Karpas-422 (cell line): ENCODE measurements at regions not wholly inside any gene's neighbourhood (a gene's known extent, or its start where the extent isn't known, plus 50 kb on each side); places are given as distances from the start of the nearest gene placed in this dataset.

Experiments
- DNase-seq: peaks from one replicate; pipeline ENCODE4 v3.0.0-alpha.2; 2015
- H2AFZ ChIP-seq: fragments of 200-600 bp; sonication (generic); 2 replicates; pipeline ENCODE4 v1.6.1; 2014; ENCODE audit warnings: antibody characterized with exemption, low read length, mixed read lengths
- H3K27ac ChIP-seq: fragments of 200-600 bp; sonication (generic); 2 replicates; pipeline ENCODE4 v1.5.1; 2014; ENCODE audit warnings: mild to moderate bottlenecking, low read length, moderate library complexity
- H3K27me3 ChIP-seq: fragments of 200-600 bp; sonication (generic); 2 replicates; pipeline ENCODE4 v1.6.1; 2014; ENCODE audit warnings: low read length, mixed read lengths
- H3K36me3 ChIP-seq: fragments of 200-600 bp; sonication (generic); 2 replicates; pipeline ENCODE4 v1.6.1; 2014; ENCODE audit warnings: low read length, mixed read lengths; ENCODE audit not compliant: insufficient read depth
- H3K4me1 ChIP-seq: fragments of 200-600 bp; sonication (generic); 2 replicates; pipeline ENCODE4 v1.6.1; 2014; ENCODE audit warnings: mild to moderate bottlenecking, low read length, mixed read lengths
- H3K4me2 ChIP-seq: fragments of 200-600 bp; sonication (generic); 2 replicates; pipeline ENCODE4 v1.6.1; 2014; ENCODE audit warnings: low read length, low read depth, mild to moderate bottlenecking; ENCODE audit not compliant: poor library complexity, severe bottlenecking
- H3K4me3 ChIP-seq: fragments of 200-600 bp; sonication (generic); 2 replicates; pipeline ENCODE4 v1.5.1; 2014; ENCODE audit warnings: mild to moderate bottlenecking, antibody characterized with exemption, low read length, mixed read lengths
- H3K79me2 ChIP-seq: fragments of 200-600 bp; sonication (generic); 2 replicates; pipeline ENCODE4 v1.6.1; 2014; ENCODE audit warnings: mild to moderate bottlenecking, low read length, mixed read lengths
- H3K9ac ChIP-seq: fragments of 200-600 bp; sonication (generic); 2 replicates; pipeline ENCODE4 v1.6.0; 2014; ENCODE audit warnings: low read length
- H3K9me2 ChIP-seq: fragments of 200-600 bp; sonication (generic), shearing (Covaris generic); replicated peaks from 2 replicates; pipeline ENCODE4 v1.6.0; 2014; ENCODE audit warnings: mild to moderate bottlenecking, low read length, moderate library complexity; ENCODE audit not compliant: insufficient read depth
- H3K9me3 ChIP-seq: fragments of 300-700, 200-600 bp; sonication (generic); 2 replicates; pipeline ENCODE4 v1.6.1; 2014; ENCODE audit warnings: low read length, mixed read lengths
- H4K20me1 ChIP-seq: fragments of 200-600 bp; sonication (generic); 2 replicates; pipeline ENCODE4 v1.6.1; 2014; ENCODE audit warnings: mild to moderate bottlenecking, antibody characterized with exemption, low read length, low read depth; ENCODE audit not compliant: insufficient read depth

DNA sequence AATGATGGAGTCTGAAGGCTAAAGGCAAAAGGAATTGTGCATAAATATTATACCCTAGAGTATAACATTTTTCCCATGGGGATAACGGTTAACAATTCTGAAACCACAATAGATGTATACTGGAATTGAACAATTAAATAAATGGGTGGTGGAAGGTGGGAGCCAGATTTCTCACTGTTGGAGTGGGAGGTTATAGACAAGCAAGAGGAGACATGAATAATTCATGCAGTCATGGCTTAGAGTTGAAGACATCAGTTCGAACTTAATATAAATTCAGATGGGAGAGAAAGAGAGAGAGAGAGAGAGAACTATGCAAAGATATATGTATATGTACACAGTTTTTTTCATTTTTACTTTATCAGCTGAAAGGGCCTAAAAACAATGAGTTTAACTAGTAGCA lies 523.9 kb downstream of the FOXG1 start:
- no peak for DNase-seq
- H3K9me3 ChIP-seq: peaks cover 71% of the 10 kb centered on the region
- H3K9ac ChIP-seq: no peak overlapping the region
- H3K79me2 ChIP-seq: no peaks in the 10 kb centered on the region
- no peaks in the 10 kb centered on the region for H3K27me3 ChIP-seq
- no peak overlapping the region for H2AFZ ChIP-seq
- no peaks in the 10 kb centered on the region for H3K9me2 ChIP-seq
- H4K20me1 ChIP-seq: no peaks in the 10 kb centered on the region
- no peak overlapping the region for H3K27ac ChIP-seq
- H3K4me3 ChIP-seq: no peak overlapping the region
- H3K36me3 ChIP-seq: no peaks in the 10 kb centered on the region
- no peak overlapping the region for H3K4me2 ChIP-seq
- no peaks in the 10 kb centered on the region for H3K4me1 ChIP-seq

DNA sequence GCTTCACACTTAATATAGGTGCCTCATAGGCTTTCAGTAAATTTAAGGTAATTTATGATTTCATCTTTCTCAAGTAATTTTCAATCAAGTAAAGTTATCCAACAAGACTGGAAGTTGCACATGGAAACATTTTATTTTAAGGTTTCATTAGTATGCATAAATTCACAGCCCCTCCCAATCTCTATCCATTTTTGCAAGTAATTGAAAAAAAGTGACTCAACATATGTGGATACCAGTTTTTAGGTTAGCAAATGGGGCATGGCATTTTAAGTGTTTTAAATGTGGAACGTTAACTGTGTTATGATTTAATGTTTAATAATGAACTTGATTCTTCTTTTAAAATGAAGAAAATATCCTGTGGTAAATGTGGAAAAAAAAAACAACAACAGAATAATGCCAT lies 532.8 kb downstream of the FOXG1 start:
- H3K4me2 ChIP-seq: no peak overlapping the region
- H4K20me1 ChIP-seq: no peaks in the 10 kb centered on the region
- no peaks in the 10 kb centered on the region for H3K79me2 ChIP-seq
- H3K27ac ChIP-seq: no peak overlapping the region
- H3K27me3 ChIP-seq: no peaks in the 10 kb centered on the region
- peaks cover 60% of the 10 kb centered on the region for H3K9me3 ChIP-seq
- H3K4me3 ChIP-seq: no peak overlapping the region
- no peaks in the 10 kb centered on the region for H3K4me1 ChIP-seq
- H3K36me3 ChIP-seq: no peaks in the 10 kb centered on the region
- H3K9me2 ChIP-seq: no peaks in the 10 kb centered on the region
- no peak overlapping the region for H3K9ac ChIP-seq
- DNase-seq: no peak
- H2AFZ ChIP-seq: no peak overlapping the region

DNA sequence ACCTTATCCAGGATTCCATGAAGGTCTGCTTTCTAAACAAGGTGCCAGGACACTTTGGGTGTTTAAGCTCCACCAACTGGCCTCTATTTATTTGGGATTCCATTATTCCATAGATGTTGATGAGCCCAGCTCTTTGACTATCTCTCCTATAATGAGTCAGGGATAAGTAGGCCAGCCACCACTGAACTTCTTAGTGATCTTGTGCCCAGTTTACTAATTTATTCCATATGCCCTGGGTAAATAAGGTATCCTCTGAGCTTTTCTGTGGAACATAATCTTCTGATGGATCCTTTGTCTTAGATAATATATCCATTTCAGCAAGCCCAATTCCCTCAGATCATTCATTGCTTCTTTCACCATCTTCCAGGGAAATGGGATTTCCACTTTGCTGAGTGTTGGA lies 535.0 kb downstream of the FOXG1 start:
- no peaks in the 10 kb centered on the region for H4K20me1 ChIP-seq
- H3K27ac ChIP-seq: no peak overlapping the region
- H3K9ac ChIP-seq: no peak overlapping the region
- DNase-seq: no peak
- no peaks in the 10 kb centered on the region for H3K27me3 ChIP-seq
- H3K36me3 ChIP-seq: no peaks in the 10 kb centered on the region
- H2AFZ ChIP-seq: no peak overlapping the region
- no peak overlapping the region for H3K4me3 ChIP-seq
- H3K4me2 ChIP-seq: no peak overlapping the region
- no peaks in the 10 kb centered on the region for H3K79me2 ChIP-seq
- no peaks in the 10 kb centered on the region for H3K4me1 ChIP-seq
- no peaks in the 10 kb centered on the region for H3K9me2 ChIP-seq
- H3K9me3 ChIP-seq: peaks cover 67% of the 10 kb centered on the region

DNA sequence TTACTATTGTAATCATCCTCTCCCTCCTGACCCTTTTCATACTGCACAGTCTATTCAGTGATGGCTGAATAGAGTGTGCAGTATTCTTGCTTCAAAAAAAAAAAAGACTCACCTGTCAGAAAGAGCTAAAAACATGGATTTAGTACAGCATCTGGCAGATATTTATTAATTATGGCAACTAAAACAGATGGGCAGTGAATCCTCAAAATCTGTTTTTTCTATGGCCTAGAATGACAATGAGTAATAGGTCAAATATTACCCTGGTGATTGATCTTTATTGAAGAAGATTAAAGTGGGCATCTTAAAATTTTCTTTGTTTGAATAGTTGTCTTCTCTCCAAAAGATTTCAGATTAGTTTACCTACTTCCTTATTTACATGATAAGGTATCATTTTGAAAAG lies 543.6 kb downstream of the FOXG1 start:
- Histone ChIP-seq H3K9me3 (peaks cover 72% of the 10 kb centered on the region), H3K4me2 (no peak overlapping the region), H3K9me2 (no peaks in the 10 kb centered on the region), H2AFZ (no peak overlapping the region), H3K27ac (no peak overlapping the region), H3K79me2 (no peaks in the 10 kb centered on the region), H3K4me3 (no peak overlapping the region), H4K20me1 (no peaks in the 10 kb centered on the region), H3K4me1 (no peaks in the 10 kb centered on the region), H3K9ac (no peak overlapping the region), H3K27me3 (no peaks in the 10 kb centered on the region), H3K36me3 (no peaks in the 10 kb centered on the region)
- DNase-seq: no peak

GRCh38 chr14:29310757-29311156 lies 544.2 kb downstream of the FOXG1 start:
- Histone ChIP-seq H3K9ac (no peak overlapping the region), H2AFZ (no peak overlapping the region), H3K4me3 (no peak overlapping the region), H3K4me2 (no peak overlapping the region), H3K4me1 (no peaks in the 10 kb centered on the region), H4K20me1 (no peaks in the 10 kb centered on the region), H3K36me3 (no peaks in the 10 kb centered on the region), H3K27ac (no peak overlapping the region), H3K9me2 (no peaks in the 10 kb centered on the region), H3K27me3 (no peaks in the 10 kb centered on the region), H3K9me3 (peaks cover 74% of the 10 kb centered on the region), H3K79me2 (no peaks in the 10 kb centered on the region)
- no peak for DNase-seq

- DNase-seq: no peak
Observed at GRCh38 chr14:29311983-29312382, 545.4 kb downstream of the FOXG1 start.

DNA sequence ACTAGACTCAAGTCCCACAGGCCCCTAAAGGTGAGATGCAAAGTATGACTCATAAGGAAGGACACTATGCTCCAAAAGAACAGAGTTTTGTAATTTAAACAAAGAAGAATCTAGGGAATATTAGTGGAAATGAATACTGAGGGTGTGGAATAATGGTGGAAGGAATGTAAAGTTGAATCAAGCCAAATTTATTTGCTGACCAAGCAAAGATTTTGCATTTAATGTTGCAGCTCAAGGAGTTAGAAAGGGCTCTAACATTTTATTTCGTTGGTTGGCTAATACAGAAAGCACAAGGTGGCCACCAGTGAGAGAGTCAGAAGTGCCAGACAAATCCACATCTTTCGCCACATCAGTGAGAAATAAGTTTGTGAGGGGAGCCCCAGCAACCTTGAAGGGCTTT lies 550.3 kb downstream of the FOXG1 start:
- Histone ChIP-seq H3K9me3 (peaks cover 76% of the 10 kb centered on the region), H3K9me2 (no peaks in the 10 kb centered on the region), H4K20me1 (no peaks in the 10 kb centered on the region), H3K79me2 (no peaks in the 10 kb centered on the region), H3K4me3 (no peak overlapping the region), H3K27ac (no peak overlapping the region), H3K36me3 (no peaks in the 10 kb centered on the region), H2AFZ (no peak overlapping the region), H3K27me3 (no peaks in the 10 kb centered on the region), H3K4me1 (no peaks in the 10 kb centered on the region), H3K9ac (no peak overlapping the region), H3K4me2 (no peak overlapping the region)
- DNase-seq: no peak

More at GRCh38 chr14:29311983-29312382, 545.4 kb downstream of the FOXG1 start:
- H3K27me3 ChIP-seq: no peaks in the 10 kb centered on the region
- H3K9ac ChIP-seq: no peak overlapping the region
- no peaks in the 10 kb centered on the region for H3K79me2 ChIP-seq
- H3K4me2 ChIP-seq: no peak overlapping the region
- no peaks in the 10 kb centered on the region for H3K4me1 ChIP-seq
- H3K36me3 ChIP-seq: no peaks in the 10 kb centered on the region
- H3K9me2 ChIP-seq: no peaks in the 10 kb centered on the region
- no peak overlapping the region for H3K4me3 ChIP-seq
- H4K20me1 ChIP-seq: no peaks in the 10 kb centered on the region
- peaks cover 73% of the 10 kb centered on the region for H3K9me3 ChIP-seq
- H2AFZ ChIP-seq: no peak overlapping the region
- no peak overlapping the region for H3K27ac ChIP-seq

- Histone ChIP-seq H3K4me3 (no peak overlapping the region), H3K9me2 (no peaks in the 10 kb centered on the region), H3K4me2 (no peak overlapping the region), H3K36me3 (no peaks in the 10 kb centered on the region), H4K20me1 (no peaks in the 10 kb centered on the region), H2AFZ (no peak overlapping the region), H3K27ac (no peak overlapping the region), H3K9ac (no peak overlapping the region), H3K4me1 (no peaks in the 10 kb centered on the region), H3K79me2 (no peaks in the 10 kb centered on the region), H3K27me3 (no peaks in the 10 kb centered on the region), H3K9me3 (peaks cover 76% of the 10 kb centered on the region)
- no peak for DNase-seq
Observed at GRCh38 chr14:29317423-29317822, 550.8 kb downstream of the FOXG1 start.

DNA sequence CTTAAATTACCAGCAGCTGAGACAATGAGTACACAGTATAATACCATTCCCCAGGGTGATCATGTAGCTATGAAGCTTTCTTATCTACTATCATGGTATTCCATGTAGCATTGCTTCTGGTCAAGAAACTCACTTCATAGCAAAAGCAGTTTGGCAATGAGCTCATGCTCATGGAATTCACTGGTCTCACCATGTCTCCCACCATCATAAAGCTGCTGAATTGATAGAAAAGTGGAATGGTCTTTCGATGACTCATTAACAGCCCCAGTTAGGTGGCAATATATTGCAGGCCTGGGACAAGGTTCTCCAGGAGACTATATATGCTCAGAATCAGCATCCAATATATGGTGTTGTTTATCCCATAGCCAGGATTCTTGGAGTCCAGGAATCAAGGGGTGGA lies 553.7 kb downstream of the FOXG1 start:
- Histone ChIP-seq H3K9ac (no peak overlapping the region), H3K9me2 (no peaks in the 10 kb centered on the region), H3K79me2 (no peaks in the 10 kb centered on the region), H3K4me2 (no peak overlapping the region), H3K4me1 (no peaks in the 10 kb centered on the region), H2AFZ (no peak overlapping the region), H3K27me3 (no peaks in the 10 kb centered on the region), H3K9me3 (peaks cover 78% of the 10 kb centered on the region), H3K27ac (no peak overlapping the region), H3K36me3 (no peaks in the 10 kb centered on the region), H4K20me1 (no peaks in the 10 kb centered on the region), H3K4me3 (no peak overlapping the region)
- DNase-seq: no peak
